HepG2 (cell line): ENCODE measurements at regions not wholly inside any gene's neighbourhood (a gene's known extent, or its start where the extent isn't known, plus 50 kb on each side); places are given as distances from the start of the nearest gene placed in this dataset.

ENCODE experiments used
- AGO1 ChIP-seq: fragments of 200-400 bp; formaldehyde crosslinking; IDR thresholded peaks from 2 replicates; pipeline ENCODE4 v1.6.1; 2017; ENCODE audit warnings: mild to moderate bottlenecking, low read depth, low read length, moderate library complexity; ENCODE audit not compliant: poor library complexity, severe bottlenecking
- BRD4 ChIP-seq: sonication (generic); formaldehyde crosslinking; IDR thresholded peaks from 2 replicates; pipeline ENCODE4 v1.4.0; 2020; ENCODE audit warnings: missing genetic modification reagents
- CAMTA2 ChIP-seq: sonication (generic); formaldehyde crosslinking; IDR thresholded peaks from 2 replicates; pipeline ENCODE4 v1.4.0; 2020; ENCODE audit warnings: mild to moderate bottlenecking, missing genetic modification reagents, borderline replicate concordance
- KLF9 ChIP-seq: IDR thresholded peaks from 2 replicates; pipeline ENCODE4 v1.6.1; 2016; ENCODE audit warnings: low read depth
- LCORL ChIP-seq, 2 experiments: fragments of 450-650 bp in 1 of 2; sonication (generic) in 1 of 2; formaldehyde crosslinking in 1 of 2; IDR thresholded peaks; 2 replicates each; pipeline versions ENCODE4 v1.5.0 to v1.6.1; 2017 to 2020; ENCODE audit warnings: antibody characterized with exemption in 1 of 2, missing genetic modification reagents in 1 of 2
- ZNF18 ChIP-seq: sonication (generic); formaldehyde crosslinking; IDR thresholded peaks from 2 replicates; pipeline ENCODE4 v1.8.0; 2022; ENCODE audit warnings: mild to moderate bottlenecking, missing genetic modification reagents; ENCODE audit not compliant: insufficient replicate concordance
- ZNF180 ChIP-seq: sonication (generic); formaldehyde crosslinking; IDR thresholded peaks from 2 replicates; pipeline ENCODE4 v1.4.0; 2020; ENCODE audit warnings: low read depth, missing genetic modification reagents, borderline replicate concordance
- TF ChIP-seq, protein P1 (sequence below): sonication (generic); formaldehyde crosslinking; IDR thresholded peaks from 2 replicates; pipeline ENCODE4 v1.4.0; 2020; ENCODE audit warnings: missing genetic modification reagents, borderline replicate concordance
- TF ChIP-seq, protein P2 (sequence below): sonication (generic); formaldehyde crosslinking; IDR thresholded peaks from 2 replicates; pipeline ENCODE4 v1.8.0; 2022; ENCODE audit warnings: missing genetic modification reagents, mild to moderate bottlenecking, borderline replicate concordance

DNA sequence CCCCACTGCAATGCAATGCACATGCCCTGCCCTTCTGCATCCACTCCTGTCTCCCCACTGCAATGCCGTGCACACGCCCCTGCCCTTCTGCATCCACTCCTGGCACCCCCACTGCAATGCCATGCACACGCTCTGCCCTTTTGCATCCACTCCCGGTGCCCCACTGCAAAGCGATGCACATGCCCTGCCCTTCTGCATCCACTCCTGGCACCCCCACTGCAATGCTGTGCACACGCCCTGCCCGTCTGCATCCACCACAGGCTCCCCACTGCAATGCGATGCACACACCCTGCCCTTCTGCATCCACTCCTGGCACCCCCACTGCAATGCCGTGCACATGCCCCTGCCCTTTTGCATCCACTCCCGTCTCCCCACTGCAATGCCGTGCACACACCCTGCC lies 98.1 kb downstream of the KCTD15 start (continued):
- TF ChIP-seq, protein P1, sequence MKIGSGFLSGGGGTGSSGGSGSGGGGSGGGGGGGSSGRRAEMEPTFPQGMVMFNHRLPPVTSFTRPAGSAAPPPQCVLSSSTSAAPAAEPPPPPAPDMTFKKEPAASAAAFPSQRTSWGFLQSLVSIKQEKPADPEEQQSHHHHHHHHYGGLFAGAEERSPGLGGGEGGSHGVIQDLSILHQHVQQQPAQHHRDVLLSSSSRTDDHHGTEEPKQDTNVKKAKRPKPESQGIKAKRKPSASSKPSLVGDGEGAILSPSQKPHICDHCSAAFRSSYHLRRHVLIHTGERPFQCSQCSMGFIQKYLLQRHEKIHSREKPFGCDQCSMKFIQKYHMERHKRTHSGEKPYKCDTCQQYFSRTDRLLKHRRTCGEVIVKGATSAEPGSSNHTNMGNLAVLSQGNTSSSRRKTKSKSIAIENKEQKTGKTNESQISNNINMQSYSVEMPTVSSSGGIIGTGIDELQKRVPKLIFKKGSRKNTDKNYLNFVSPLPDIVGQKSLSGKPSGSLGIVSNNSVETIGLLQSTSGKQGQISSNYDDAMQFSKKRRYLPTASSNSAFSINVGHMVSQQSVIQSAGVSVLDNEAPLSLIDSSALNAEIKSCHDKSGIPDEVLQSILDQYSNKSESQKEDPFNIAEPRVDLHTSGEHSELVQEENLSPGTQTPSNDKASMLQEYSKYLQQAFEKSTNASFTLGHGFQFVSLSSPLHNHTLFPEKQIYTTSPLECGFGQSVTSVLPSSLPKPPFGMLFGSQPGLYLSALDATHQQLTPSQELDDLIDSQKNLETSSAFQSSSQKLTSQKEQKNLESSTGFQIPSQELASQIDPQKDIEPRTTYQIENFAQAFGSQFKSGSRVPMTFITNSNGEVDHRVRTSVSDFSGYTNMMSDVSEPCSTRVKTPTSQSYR (CRISPR knock-in tag) = no peak
- no peak for TF ChIP-seq CAMTA2
- TF ChIP-seq ZNF180 (CRISPR knock-in tag) = no peak
- no peak for TF ChIP-seq ZNF18
- no peak for TF ChIP-seq KLF9
- no peak for TF ChIP-seq AGO1
- TF ChIP-seq LCORL (IDR thresholded peaks at IDR 0.05) = no peak
- TF ChIP-seq LCORL (CRISPR knock-in tag; IDR thresholded peaks at IDR 0.05) = no peak
- TF ChIP-seq BRD4 (CRISPR knock-in tag) = no peak
- TF ChIP-seq, protein P2, sequence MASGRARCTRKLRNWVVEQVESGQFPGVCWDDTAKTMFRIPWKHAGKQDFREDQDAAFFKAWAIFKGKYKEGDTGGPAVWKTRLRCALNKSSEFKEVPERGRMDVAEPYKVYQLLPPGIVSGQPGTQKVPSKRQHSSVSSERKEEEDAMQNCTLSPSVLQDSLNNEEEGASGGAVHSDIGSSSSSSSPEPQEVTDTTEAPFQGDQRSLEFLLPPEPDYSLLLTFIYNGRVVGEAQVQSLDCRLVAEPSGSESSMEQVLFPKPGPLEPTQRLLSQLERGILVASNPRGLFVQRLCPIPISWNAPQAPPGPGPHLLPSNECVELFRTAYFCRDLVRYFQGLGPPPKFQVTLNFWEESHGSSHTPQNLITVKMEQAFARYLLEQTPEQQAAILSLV = no peak
- TF ChIP-seq, all 625 proteins: peak for 0
